H1 (cell line): ENCODE measurements at regions not wholly inside any gene's neighbourhood (a gene's known extent, or its start where the extent isn't known, plus 50 kb on each side); places are given as distances from the start of the nearest gene placed in this dataset.

Experiments used
- CTCF ChIA-PET: fragments of 300-600 bp; sonication (Branson Sonifier 250); formaldehyde crosslinking; loops from one replicate; lab custom pipeline; 2021; ENCODE audit not compliant: partially characterized antibody; lab: Charles Lee
- POLR2A ChIA-PET: fragments of 300-600 bp; sonication (Branson Sonifier 250); formaldehyde crosslinking; loops from one replicate; lab custom pipeline; 2021; ENCODE audit warnings: inconsistent platforms; ENCODE audit not compliant: partially characterized antibody; lab: Charles Lee
- DNase-seq, 2 experiments: peaks; one replicate each; pipeline versions ENCODE4 v3.0.0 to v3.0.0-alpha.2; 2010 to 2022; ENCODE audit warnings: low spot score in 2 of 2, low read depth in 1 of 2, mixed read lengths in 1 of 2
- FAIRE-seq: peaks from 2 replicates; lab custom pipeline; 2011; peaks lifted over from hg19 to GRCh38; lab: Jason Lieb, UNC
- H2AFZ ChIP-seq: 2 replicates; pipeline ENCODE4 v1.8.1; 2012; ENCODE audit warnings: low read length, inconsistent platforms
- H2AK5ac ChIP-seq: 2 replicates; pipeline ENCODE4 v1.6.1; 2013; ENCODE audit warnings: low read depth, low read length
- H2BK120ac ChIP-seq: replicated peaks from 2 replicates; pipeline ENCODE3; 2013; ENCODE audit warnings: low read depth, low read length, inconsistent platforms
- H2BK12ac ChIP-seq: 2 replicates; pipeline ENCODE4 v1.6.1; 2013; ENCODE audit warnings: low read depth, low read length
- H2BK15ac ChIP-seq: 2 replicates; pipeline ENCODE4 v1.6.1; 2013; ENCODE audit warnings: low read length
- H2BK20ac ChIP-seq: 2 replicates; pipeline ENCODE4 v1.6.1; 2013; ENCODE audit warnings: low read length
- H2BK5ac ChIP-seq: 2 replicates; pipeline ENCODE4 v1.6.1; 2013; ENCODE audit warnings: low read depth, low read length
- H3K14ac ChIP-seq: 2 replicates; pipeline ENCODE4 v1.6.1; 2013; ENCODE audit warnings: inconsistent platforms; ENCODE audit not compliant: insufficient read length
- H3K18ac ChIP-seq: 2 replicates; pipeline ENCODE4 v1.6.1; 2013; ENCODE audit warnings: low read length; ENCODE audit errors: extremely low read depth
- H3K23ac ChIP-seq: 2 replicates; pipeline ENCODE4 v1.6.1; 2013; ENCODE audit warnings: inconsistent platforms; ENCODE audit not compliant: insufficient read length
- H3K23me2 ChIP-seq: 2 replicates; pipeline ENCODE4 v1.6.1; 2013; ENCODE audit warnings: low read depth, low read length
- H3K27ac ChIP-seq: 2 replicates; pipeline ENCODE4 v1.6.1; 2011; ENCODE audit warnings: low read depth, low read length, inconsistent platforms
- H3K27me3 ChIP-seq, 4 experiments: replicated peaks in 1 of 4; 1 replicate in 1 of 4; 2 replicates in 3 of 4; pipeline versions ENCODE4 v1.6.1 to v1.8.1; 2011 to 2013; ENCODE audit warnings: low read length in 3 of 4, mild to moderate bottlenecking in 3 of 4, inconsistent platforms in 2 of 4, mixed read lengths in 2 of 4, moderate library complexity in 1 of 4; ENCODE audit not compliant: control insufficient read depth in 3 of 4, insufficient read depth in 3 of 4; ENCODE audit errors: extremely low read depth in 1 of 4
- H3K36me3 ChIP-seq, 4 experiments: 2 replicates each; pipeline versions ENCODE4 v1.6.1 to v1.8.1; 2011 to 2013; ENCODE audit warnings: mild to moderate bottlenecking in 4 of 4, low read length in 3 of 4, moderate library complexity in 2 of 4, control low read depth in 1 of 4, inconsistent platforms in 1 of 4; ENCODE audit not compliant: insufficient read depth in 4 of 4, control insufficient read depth in 2 of 4
- H3K4ac ChIP-seq: replicated peaks from 2 replicates; pipeline ENCODE3; 2013; ENCODE audit warnings: low read length, low read depth, mixed read lengths, inconsistent platforms; ENCODE audit not compliant: insufficient read length
- H3K4me1 ChIP-seq, 4 experiments: replicated peaks in 1 of 4; 1 replicate in 1 of 4; 2 replicates in 3 of 4; pipeline versions ENCODE4 v1.6.1 to v1.8.1; 2011 to 2013; ENCODE audit warnings: low read length in 3 of 4, inconsistent platforms in 2 of 4, mixed read lengths in 1 of 4; ENCODE audit not compliant: insufficient read depth in 4 of 4, control insufficient read depth in 3 of 4
- H3K4me2 ChIP-seq, 2 experiments: 2 replicates each; pipeline versions ENCODE4 v1.6.1 to v1.8.1; 2011 to 2013; ENCODE audit warnings: low read depth in 2 of 2, low read length in 2 of 2, control low read depth in 1 of 2, inconsistent platforms in 1 of 2, mild to moderate bottlenecking in 1 of 2; ENCODE audit not compliant: insufficient read depth in 1 of 2
- H3K4me3 ChIP-seq, 4 experiments: fragments of 200-600, 300-600 bp in 1 of 4; sonication (generic), shearing (Covaris generic), sonication (Bioruptor Twin) in 1 of 4; 2 replicates each; pipeline versions ENCODE4 v1.5.1 to v1.8.1; 2011 to 2016; ENCODE audit warnings: low read length in 4 of 4, low read depth in 3 of 4, control low read depth in 2 of 4, inconsistent platforms in 2 of 4, mild to moderate bottlenecking in 2 of 4, mixed read lengths in 1 of 4, moderate library complexity in 1 of 4; ENCODE audit not compliant: insufficient read depth in 2 of 4; ENCODE audit errors: extremely low read depth in 1 of 4
- H3K56ac ChIP-seq: replicated peaks from 2 replicates; pipeline ENCODE3; 2013; ENCODE audit warnings: low read depth, mild to moderate bottlenecking, mixed read lengths, low read length, inconsistent platforms; ENCODE audit not compliant: insufficient read length
- H3K79me1 ChIP-seq: 2 replicates; pipeline ENCODE4 v1.6.1; 2013; ENCODE audit warnings: low read depth, low read length, control low read depth
- H3K79me2 ChIP-seq, 2 experiments: 2 replicates each; pipeline versions ENCODE4 v1.6.1 to v1.8.1; 2012 to 2013; ENCODE audit warnings: low read length in 2 of 2, mild to moderate bottlenecking in 2 of 2, inconsistent platforms in 1 of 2; ENCODE audit not compliant: insufficient read depth in 2 of 2, control insufficient read depth in 1 of 2
- H3K9ac ChIP-seq, 4 experiments: replicated peaks in 1 of 4; 1 replicate in 1 of 4; 2 replicates in 3 of 4; pipeline versions ENCODE4 v1.6.1 to v1.8.1; 2011 to 2013; ENCODE audit warnings: low read depth in 3 of 4, low read length in 3 of 4, control low read depth in 2 of 4, mild to moderate bottlenecking in 2 of 4, moderate library complexity in 2 of 4, inconsistent platforms in 1 of 4; ENCODE audit errors: extremely low read depth in 1 of 4
- H3K9me3 ChIP-seq, 2 experiments: 2 replicates each; pipeline versions ENCODE4 v1.6.1 to v1.8.1; 2012 to 2013; ENCODE audit warnings: mild to moderate bottlenecking in 2 of 2, moderate library complexity in 2 of 2, control low read depth in 1 of 2, inconsistent platforms in 1 of 2, low read depth in 1 of 2, low read length in 1 of 2, mixed read lengths in 1 of 2; ENCODE audit not compliant: insufficient read depth in 2 of 2
- H4K20me1 ChIP-seq, 2 experiments: replicated peaks in 1 of 2; 2 replicates each; pipeline versions ENCODE3 to v1.8.1; 2011 to 2013; ENCODE audit warnings: inconsistent platforms in 2 of 2, low read length in 2 of 2, mild to moderate bottlenecking in 1 of 2; ENCODE audit not compliant: insufficient read depth in 2 of 2, control insufficient read depth in 1 of 2
- H4K5ac ChIP-seq: 2 replicates; pipeline ENCODE4 v1.6.1; 2013; ENCODE audit warnings: low read length, low read depth, mixed read lengths, inconsistent platforms; ENCODE audit not compliant: insufficient read length
- H4K8ac ChIP-seq: 2 replicates; pipeline ENCODE4 v1.8.0; 2013; ENCODE audit warnings: mild to moderate bottlenecking, moderate library complexity, low read length, inconsistent platforms; ENCODE audit not compliant: insufficient read depth; ENCODE audit errors: extremely low read depth
- H4K91ac ChIP-seq: replicated peaks from 2 replicates; pipeline ENCODE3; 2013; ENCODE audit warnings: low read length, mixed read lengths, inconsistent platforms; ENCODE audit not compliant: insufficient read length
- CEBPB ChIP-seq: IDR thresholded peaks from 2 replicates; pipeline ENCODE4 v1.6.1; 2012; ENCODE audit warnings: low read depth, low read length
- GABPA ChIP-seq: IDR thresholded peaks from 2 replicates; pipeline ENCODE4 v1.6.1; 2011; ENCODE audit warnings: mild to moderate bottlenecking, low read length, moderate library complexity, borderline replicate concordance; ENCODE audit not compliant: insufficient read depth
- KDM1A ChIP-seq: fragments of 200-600, 300-600 bp; sonication (generic); IDR thresholded peaks from 2 replicates; pipeline ENCODE4 v1.7.1; 2016; ENCODE audit warnings: mild to moderate bottlenecking, low read length, borderline replicate concordance
- RAD21 ChIP-seq, 2 experiments: IDR thresholded peaks in 1 of 2; conservative IDR thresholded peaks in 1 of 2; 2 replicates each; pipeline ENCODE4 v1.6.1; 2011; ENCODE audit warnings: low read depth in 2 of 2, low read length in 2 of 2, improper control_type of control experiment in 1 of 2, inconsistent platforms in 1 of 2, mild to moderate bottlenecking in 1 of 2, moderate library complexity in 1 of 2
- WGBS, 2 experiments: shearing (Covaris generic) in 1 of 2; methylation state at CpG; one replicate each; pipeline versions ENCODE4 v1.1.6 to v1.1.7; 2013 to 2015; ENCODE audit warnings: low lambda C conversion rate in 2 of 2, mixed read lengths in 2 of 2, inconsistent platforms in 1 of 2, low coverage in 1 of 2, missing lambda C conversion rate in 1 of 2; ENCODE audit not compliant: insufficient replicate concordance in 2 of 2, insufficient coverage in 1 of 2, insufficient read length in 1 of 2; ENCODE audit errors: extremely low coverage in 1 of 2, missing lambda C conversion rate in 1 of 2; 5-methylcytosine and 5-hydroxymethylcytosine counted together

DNA sequence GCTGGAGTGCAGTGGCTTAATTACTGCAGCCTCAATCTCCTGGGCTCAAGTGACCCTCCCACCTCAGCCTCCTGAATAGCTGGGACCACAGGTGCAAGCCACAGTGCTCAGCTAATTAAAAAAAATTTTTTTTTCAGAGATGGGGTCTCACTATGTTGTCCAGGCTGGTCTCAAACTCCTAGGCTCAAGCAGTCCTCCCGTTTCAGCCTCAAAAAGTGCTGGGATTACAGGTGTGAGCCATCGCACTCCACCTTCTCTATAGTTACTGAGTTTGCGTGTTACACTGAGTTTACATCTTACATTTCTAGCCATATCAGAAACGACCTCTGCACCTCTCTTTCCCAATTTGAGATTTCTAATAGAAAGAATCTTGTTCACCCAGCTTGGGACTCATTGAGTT lies 53.6 kb upstream of the EML4 start:
- no peak overlapping the region for H3K23ac ChIP-seq
- no peak overlapping the region for H3K14ac ChIP-seq
- DNase-seq (no peak), FAIRE-seq (no peak)
- ChIA-PET CTCF (interaction anchor here (0.9 to 5.4 kb wide), 5 partner anchors 10 to 263 kb away, joined by 3 to 33 read pairs (median 4); no protein-coding TSS in a partner anchor), POLR2A (interaction anchor here (1.2 kb wide), 1 partner anchor 56 kb away, joined by 3 read pairs; no protein-coding TSS in a partner anchor)
- H4K8ac ChIP-seq = no peak overlapping the region
- no peaks in the 10 kb centered on the region for H3K9me3 ChIP-seq
- H3K4ac ChIP-seq = no peak overlapping the region
- H3K4me1 ChIP-seq = peaks cover 0 to 5% (median 4%) of the 10 kb centered on the region in 4 experiments; a peak in 3 of 7 replicates
- no peaks in the 10 kb centered on the region for H3K36me3 ChIP-seq
- H3K56ac ChIP-seq = no peak overlapping the region
- no peak overlapping the region for H2BK20ac ChIP-seq
- no peaks in the 10 kb centered on the region for H3K79me1 ChIP-seq
- no peak overlapping the region for H3K9ac ChIP-seq
- H4K91ac ChIP-seq = no peak overlapping the region
- WGBS, 2 experiments = 87% methylated on average over 4 of the region's 4 CpGs; no CpG with 5 or more reads in 1 of the 2 experiments
- H3K23me2 ChIP-seq = no peaks in the 10 kb centered on the region
- no peak overlapping the region for H2BK12ac ChIP-seq
- no peak overlapping the region for H4K5ac ChIP-seq
- no peak overlapping the region for H3K27ac ChIP-seq
- no peak overlapping the region for H2BK5ac ChIP-seq
- no peaks in the 10 kb centered on the region for H3K79me2 ChIP-seq
- H3K4me3 ChIP-seq = no peak overlapping the region
- no peak overlapping the region for H2AFZ ChIP-seq
- H2AK5ac ChIP-seq = no peak overlapping the region
- H2BK120ac ChIP-seq = no peak overlapping the region
- no peaks in the 10 kb centered on the region for H4K20me1 ChIP-seq
- no peak overlapping the region for H2BK15ac ChIP-seq
- no peak overlapping the region for H3K18ac ChIP-seq
- peaks cover 0 to 2% (median 0%) of the 10 kb centered on the region in 4 experiments; a peak in 2 of 7 replicates for H3K27me3 ChIP-seq
- H3K4me2 ChIP-seq = no peak overlapping the region
- TF ChIP-seq GABPA (no peak), RAD21 (IDR thresholded peaks at IDR 0.05 in 1 of 2, conservative IDR thresholded peaks at IDR 0.05 in 1 of 2; ENCODE audit: low read depth in 2 of 2, low read length in 2 of 2) (no peak), CEBPB (no peak), KDM1A (no peak)
